Dendritic cell treated with granulocyte-macrophage colony-stimulating factor and Interleukin-4, amounts not matched to agents 40 ng/mL and 50 ng/mL, for 4 days (primary cell): ENCODE measurements at regions not wholly inside any gene's neighbourhood (a gene's known extent, or its start where the extent isn't known, plus 50 kb on each side); places are given as distances from the start of the nearest gene placed in this dataset.
"Not testable (repeated sequence)": the region's sequence is repeated elsewhere in the genome, so short reads cannot be mapped to it uniquely, and the experiment has no call there.

Experiments
- H3K27ac Mint-ChIP-seq: one replicate; pipeline ENCODE4 v1.8.0; 2022; ENCODE audit warnings: mild to moderate bottlenecking, mixed read lengths
- H3K27me3 Mint-ChIP-seq: one replicate; pipeline ENCODE4 v1.8.0; 2022; ENCODE audit warnings: mild to moderate bottlenecking, mixed read lengths
- H3K36me3 Mint-ChIP-seq: one replicate; pipeline ENCODE4 v1.8.0; 2022; ENCODE audit warnings: low read depth, mixed read lengths
- H3K4me1 Mint-ChIP-seq: one replicate; pipeline ENCODE4 v1.8.0; 2022; ENCODE audit warnings: low read depth, mixed read lengths
- H3K4me3 Mint-ChIP-seq: one replicate; pipeline ENCODE4 v1.8.0; 2022; ENCODE audit warnings: mild to moderate bottlenecking, moderate library complexity, mixed read lengths
- H3K9me3 Mint-ChIP-seq: one replicate; pipeline ENCODE4 v1.8.0; 2022; ENCODE audit warnings: mixed read lengths
- intact Hi-C: fragments of 100-400 bp; cut with micrococcal nuclease; formaldehyde crosslinking; loops from one replicate; pipeline ENCODE4 v1.15.0; 2022

DNA sequence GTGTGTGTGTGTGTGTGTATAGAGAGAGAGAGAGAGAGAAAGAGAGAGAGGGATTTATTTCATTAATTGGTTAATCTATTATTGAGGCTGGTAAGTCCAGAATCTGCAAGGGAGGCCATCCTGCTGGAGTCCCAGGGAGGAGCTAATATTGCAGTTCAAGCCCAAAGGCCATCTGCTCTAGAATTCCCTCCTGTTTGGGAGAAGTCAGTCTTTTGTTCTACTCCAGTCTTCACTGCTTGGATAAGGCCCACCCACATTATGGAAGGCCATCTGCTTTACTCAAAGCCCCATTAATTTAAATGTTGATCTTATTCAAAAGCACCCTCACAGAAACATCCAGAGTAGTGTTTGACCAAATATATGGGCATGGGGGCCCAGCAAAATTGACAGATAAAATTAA is 317.5 kb upstream of the RASGEF1B start:
- Mint-ChIP-seq H3K36me3 (no peaks in the 10 kb centered on the region), H3K9me3 (no peaks in the 10 kb centered on the region), H3K4me1 (peaks cover 9% of the 10 kb centered on the region), H3K4me3 (no peak overlapping the region), H3K27me3 (no peaks in the 10 kb centered on the region), H3K27ac (no peak overlapping the region)
- intact Hi-C loops: no loop called here

GRCh38 chr4:81786766-81787165 is 315.1 kb upstream of the RASGEF1B start:
- peaks cover 9% of the 10 kb centered on the region for H3K4me1 Mint-ChIP-seq
- no peak overlapping the region for H3K4me3 Mint-ChIP-seq
- H3K9me3 Mint-ChIP-seq: no peaks in the 10 kb centered on the region
- no peaks in the 10 kb centered on the region for H3K36me3 Mint-ChIP-seq
- H3K27me3 Mint-ChIP-seq: no peaks in the 10 kb centered on the region
- H3K27ac Mint-ChIP-seq: peak overlapping the region; percentile 8
- intact Hi-C loops: no loop called here

DNA sequence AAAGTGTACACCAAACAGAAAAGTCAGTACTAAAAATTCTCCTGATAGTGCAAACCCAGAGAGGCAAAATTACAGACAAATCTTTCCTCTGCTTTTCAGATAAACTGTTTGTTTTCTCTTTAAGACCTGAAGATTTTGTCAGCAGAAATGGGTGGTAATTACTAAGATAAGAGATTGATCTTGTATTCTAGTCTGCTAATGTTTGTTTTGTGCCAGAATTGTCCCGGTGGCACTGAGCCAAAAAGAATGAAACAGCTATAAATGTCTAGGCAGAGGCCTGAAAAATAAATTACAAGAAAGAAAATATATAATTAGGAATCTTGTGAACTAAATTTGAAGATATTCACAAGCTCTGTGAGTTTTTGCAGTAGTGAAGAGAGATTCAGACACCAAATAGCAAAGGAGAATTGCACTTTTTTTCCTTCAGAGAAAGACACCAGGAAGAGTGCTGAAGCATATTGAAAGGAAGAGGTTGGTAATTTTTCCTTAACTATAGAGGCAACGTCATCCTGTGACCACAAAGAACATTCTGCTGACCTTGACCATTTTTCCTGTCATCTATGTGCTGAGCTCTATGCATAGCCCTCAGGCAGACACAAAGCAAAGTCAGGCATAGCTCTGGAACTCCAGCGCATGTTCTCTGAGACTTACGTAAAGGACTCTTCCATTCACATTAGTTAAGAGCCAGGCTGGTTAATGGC is 314.5 kb upstream of the RASGEF1B start:
- no peaks in the 10 kb centered on the region for H3K36me3 Mint-ChIP-seq
- H3K9me3 Mint-ChIP-seq: no peaks in the 10 kb centered on the region
- intact Hi-C loops: no loop called here
- peak overlapping the region; percentile 8 for H3K27ac Mint-ChIP-seq
- no peak overlapping the region for H3K4me3 Mint-ChIP-seq
- H3K27me3 Mint-ChIP-seq: no peaks in the 10 kb centered on the region
- peaks cover 9% of the 10 kb centered on the region for H3K4me1 Mint-ChIP-seq

DNA sequence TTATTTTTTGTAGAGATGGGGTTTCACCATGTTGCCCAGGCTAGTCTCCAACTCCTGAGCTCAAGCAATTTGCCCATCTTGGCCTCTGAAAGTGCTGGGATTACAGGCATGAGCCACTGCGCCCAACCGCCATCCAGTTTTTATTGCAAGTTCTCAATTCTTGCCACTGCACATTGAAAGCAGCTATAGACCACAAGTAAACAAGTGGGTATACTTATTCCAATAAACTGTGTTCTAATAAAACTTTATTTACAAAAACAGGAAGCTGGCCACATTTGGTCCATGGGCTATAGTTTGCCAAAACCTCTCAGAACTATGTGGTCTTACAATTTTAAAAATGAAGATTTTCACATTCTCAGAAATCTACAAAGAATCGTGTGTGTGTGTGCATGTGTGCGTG is 313.6 kb upstream of the RASGEF1B start:
- Mint-ChIP-seq H3K9me3 (no peaks in the 10 kb centered on the region), H3K27me3 (no peaks in the 10 kb centered on the region), H3K4me1 (peaks cover 9% of the 10 kb centered on the region), H3K4me3 (no peak overlapping the region), H3K36me3 (no peaks in the 10 kb centered on the region), H3K27ac (no peak overlapping the region)
- intact Hi-C loops: no loop called here

GRCh38 chr4:81783558-81783957 is 311.9 kb upstream of the RASGEF1B start:
- Mint-ChIP-seq H3K27ac (no peak overlapping the region), H3K27me3 (no peaks in the 10 kb centered on the region), H3K9me3 (no peaks in the 10 kb centered on the region), H3K36me3 (no peaks in the 10 kb centered on the region), H3K4me1 (peaks cover 9% of the 10 kb centered on the region), H3K4me3 (no peak overlapping the region)
- intact Hi-C loops: no loop called here

DNA sequence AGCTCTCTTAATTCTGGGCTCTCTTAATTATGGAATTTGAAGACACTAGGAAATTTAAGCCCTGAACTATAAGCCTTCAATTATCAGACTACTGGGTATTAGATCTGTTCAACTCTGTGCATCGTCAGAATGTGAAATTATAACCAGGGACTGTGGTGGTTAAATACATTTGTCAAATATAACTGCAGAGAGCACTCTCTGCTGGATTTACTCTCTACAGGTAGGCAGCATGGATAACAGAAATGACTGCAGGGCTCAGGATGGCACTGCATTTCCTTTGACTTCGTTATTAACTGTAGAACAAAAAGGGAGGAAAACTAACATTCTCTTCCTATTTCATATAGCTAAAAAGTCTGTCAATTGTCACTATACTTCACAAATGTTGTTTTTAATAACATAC is 310.1 kb upstream of the RASGEF1B start:
- peaks cover 8% of the 10 kb centered on the region for H3K4me1 Mint-ChIP-seq
- no peaks in the 10 kb centered on the region for H3K36me3 Mint-ChIP-seq
- no peak overlapping the region for H3K4me3 Mint-ChIP-seq
- no peaks in the 10 kb centered on the region for H3K27me3 Mint-ChIP-seq
- no peaks in the 10 kb centered on the region for H3K9me3 Mint-ChIP-seq
- H3K27ac Mint-ChIP-seq: no peak overlapping the region
- intact Hi-C loops: no loop called here

- H3K36me3 Mint-ChIP-seq, H3K27ac Mint-ChIP-seq, H3K9me3 Mint-ChIP-seq, H3K27me3 Mint-ChIP-seq, intact Hi-C loops, H3K4me3 Mint-ChIP-seq, H3K4me1 Mint-ChIP-seq: not testable (repeated sequence)
These were observed 306.0 kb upstream of the RASGEF1B start for GRCh38 chr4:81777718-81778117.

DNA sequence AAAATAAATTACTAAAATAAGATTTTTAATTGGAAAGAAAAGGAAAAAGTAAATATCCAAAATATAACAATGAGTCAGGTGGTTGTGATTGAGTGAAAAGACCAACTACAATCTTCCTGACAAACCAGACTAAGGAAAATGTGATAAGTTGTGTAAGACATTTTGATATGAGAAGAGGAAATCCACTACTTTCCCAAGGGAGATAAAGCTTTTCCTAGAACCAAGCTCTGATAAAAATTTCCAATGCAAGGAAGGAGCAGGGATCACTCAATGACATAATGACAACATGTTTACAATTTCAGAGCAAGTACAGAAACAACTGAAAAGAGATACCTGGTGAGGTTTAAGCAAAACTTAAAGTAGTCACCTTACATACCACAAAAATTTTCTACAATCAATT is 305.1 kb upstream of the RASGEF1B start:
- intact Hi-C loops: no loop called here
- Mint-ChIP-seq H3K9me3 (no peaks in the 10 kb centered on the region), H3K27ac (no peak overlapping the region)

GRCh38 chr4:81773557-81773956 is 301.9 kb upstream of the RASGEF1B start:
- intact Hi-C loops: no loop called here
- Mint-ChIP-seq H3K36me3 (no peaks in the 10 kb centered on the region), H3K9me3 (no peaks in the 10 kb centered on the region), H3K27me3 (no peaks in the 10 kb centered on the region), H3K27ac (no peak overlapping the region), H3K4me1 (no peaks in the 10 kb centered on the region), H3K4me3 (no peak overlapping the region)

More for the DNA sequence above, 305.1 kb upstream of the RASGEF1B start:
- H3K27me3 Mint-ChIP-seq: no peaks in the 10 kb centered on the region
- no peak overlapping the region for H3K4me3 Mint-ChIP-seq
- H3K36me3 Mint-ChIP-seq: no peaks in the 10 kb centered on the region
- H3K4me1 Mint-ChIP-seq: no peaks in the 10 kb centered on the region

DNA sequence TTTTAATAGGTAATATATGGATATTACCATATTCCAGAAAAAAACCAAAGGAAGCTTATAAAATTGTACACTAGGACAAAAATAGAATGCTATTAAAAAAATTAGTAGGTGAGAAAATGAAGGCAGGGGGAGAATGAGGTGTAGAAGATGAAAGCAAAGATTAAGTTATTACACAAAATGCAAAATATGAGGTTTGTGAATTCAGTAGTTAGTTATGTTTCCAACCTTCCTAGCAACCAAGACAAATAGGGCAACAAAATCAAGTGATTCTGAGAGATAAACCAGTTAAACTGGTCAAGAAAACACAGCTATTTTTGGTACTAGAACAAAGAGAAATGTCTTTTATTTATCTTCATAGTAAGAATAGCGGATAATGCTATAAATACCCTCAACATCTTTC is 300.0 kb upstream of the RASGEF1B start:
- Mint-ChIP-seq H3K27me3 (no peaks in the 10 kb centered on the region), H3K4me1 (no peaks in the 10 kb centered on the region), H3K36me3 (no peaks in the 10 kb centered on the region), H3K4me3 (no peak overlapping the region), H3K9me3 (no peaks in the 10 kb centered on the region), H3K27ac (no peak overlapping the region)
- intact Hi-C loops: no loop called here

DNA sequence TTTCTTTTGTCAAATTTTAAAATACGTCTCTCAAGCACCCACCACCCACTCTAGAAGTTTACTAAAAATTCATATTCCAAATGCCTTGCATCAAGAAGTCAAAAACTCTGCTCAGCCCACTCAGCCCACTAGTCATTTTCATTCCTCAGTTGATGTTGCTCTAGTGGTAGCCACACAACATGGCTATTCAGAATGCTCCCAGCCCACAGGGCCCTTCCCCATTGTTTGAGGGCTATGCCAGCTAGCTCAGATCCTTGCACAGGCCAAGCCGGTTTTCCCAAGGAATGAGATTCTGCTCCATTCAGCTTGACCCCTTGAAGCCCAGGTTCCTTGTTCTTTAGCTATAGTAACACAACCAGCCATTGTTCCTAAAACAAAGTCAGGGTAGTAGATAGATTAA is 297.5 kb upstream of the RASGEF1B start:
- no peak overlapping the region for H3K27ac Mint-ChIP-seq
- H3K36me3 Mint-ChIP-seq: no peaks in the 10 kb centered on the region
- H3K4me3 Mint-ChIP-seq: no peak overlapping the region
- H3K4me1 Mint-ChIP-seq: no peaks in the 10 kb centered on the region
- no peaks in the 10 kb centered on the region for H3K9me3 Mint-ChIP-seq
- intact Hi-C loops: no loop called here
- H3K27me3 Mint-ChIP-seq: no peaks in the 10 kb centered on the region

DNA sequence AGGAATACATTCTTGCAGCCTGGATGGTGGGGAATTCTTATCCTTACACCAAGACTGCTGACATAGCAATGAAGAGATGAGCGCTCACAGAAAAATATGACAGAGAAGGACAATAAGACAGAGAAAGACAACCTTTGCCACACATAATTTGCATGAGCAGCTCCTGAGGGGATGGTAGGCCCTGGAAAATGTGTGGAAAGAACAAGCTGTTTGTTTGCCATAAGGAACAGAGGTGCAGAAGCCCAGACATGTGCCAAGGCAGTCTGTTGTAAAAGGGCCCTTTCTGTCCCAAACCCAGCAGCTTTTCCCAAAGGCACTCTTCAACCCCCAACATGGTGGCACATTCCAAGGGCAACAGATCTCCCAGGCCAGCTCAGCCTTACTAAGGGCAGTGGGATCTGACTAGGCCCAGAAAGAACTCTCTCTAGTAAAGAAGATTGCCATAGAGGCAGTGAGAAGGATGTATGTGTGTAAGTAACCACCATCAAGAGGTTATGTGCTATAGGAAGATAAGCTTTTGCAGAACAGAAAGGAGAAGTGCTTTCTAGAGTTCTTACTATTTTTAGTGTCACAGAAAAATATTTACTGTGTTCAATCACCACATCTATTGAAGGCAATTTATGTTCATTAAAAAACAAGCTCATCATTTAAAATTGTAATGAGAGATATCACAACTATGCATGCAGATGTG is 287.0 kb upstream of the RASGEF1B start:
- no peak overlapping the region for H3K27ac Mint-ChIP-seq
- no peaks in the 10 kb centered on the region for H3K36me3 Mint-ChIP-seq
- no peak overlapping the region for H3K4me3 Mint-ChIP-seq
- H3K4me1 Mint-ChIP-seq: peaks cover 5% of the 10 kb centered on the region
- peaks cover 3% of the 10 kb centered on the region for H3K27me3 Mint-ChIP-seq
- intact Hi-C loops: no loop called here
- H3K9me3 Mint-ChIP-seq: no peaks in the 10 kb centered on the region

DNA sequence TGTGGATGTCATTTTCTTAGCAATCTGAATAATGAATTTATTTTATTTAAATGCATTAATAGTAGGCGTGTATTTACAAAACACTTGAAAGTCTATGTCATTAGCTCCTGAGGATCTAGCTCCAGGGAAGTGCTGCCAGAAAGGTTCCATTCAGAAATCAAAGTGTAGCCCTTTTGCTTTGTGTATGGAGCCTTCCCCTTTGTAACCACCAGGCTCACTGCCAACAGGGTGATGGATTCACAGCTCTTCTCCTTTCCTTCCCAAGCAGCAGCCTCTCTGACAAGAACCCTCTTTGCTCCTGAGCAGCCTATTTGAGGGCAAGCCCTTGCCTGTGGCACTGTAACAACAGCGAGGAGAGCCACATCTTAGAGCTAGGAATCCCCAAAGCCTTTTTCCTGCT is 286.0 kb upstream of the RASGEF1B start:
- no peaks in the 10 kb centered on the region for H3K9me3 Mint-ChIP-seq
- H3K4me3 Mint-ChIP-seq: no peak overlapping the region
- peaks cover 5% of the 10 kb centered on the region for H3K4me1 Mint-ChIP-seq
- intact Hi-C loops: no loop called here
- no peak overlapping the region for H3K27ac Mint-ChIP-seq
- H3K27me3 Mint-ChIP-seq: peaks cover 3% of the 10 kb centered on the region
- no peaks in the 10 kb centered on the region for H3K36me3 Mint-ChIP-seq

- intact Hi-C loops: no loop called here
- Mint-ChIP-seq H3K4me3 (no peak overlapping the region), H3K9me3 (no peaks in the 10 kb centered on the region), H3K27ac (no peak overlapping the region), H3K4me1 (peaks cover 5% of the 10 kb centered on the region), H3K36me3 (no peaks in the 10 kb centered on the region), H3K27me3 (peaks cover 3% of the 10 kb centered on the region)
These were observed 285.3 kb upstream of the RASGEF1B start for GRCh38 chr4:81756973-81757372.

DNA sequence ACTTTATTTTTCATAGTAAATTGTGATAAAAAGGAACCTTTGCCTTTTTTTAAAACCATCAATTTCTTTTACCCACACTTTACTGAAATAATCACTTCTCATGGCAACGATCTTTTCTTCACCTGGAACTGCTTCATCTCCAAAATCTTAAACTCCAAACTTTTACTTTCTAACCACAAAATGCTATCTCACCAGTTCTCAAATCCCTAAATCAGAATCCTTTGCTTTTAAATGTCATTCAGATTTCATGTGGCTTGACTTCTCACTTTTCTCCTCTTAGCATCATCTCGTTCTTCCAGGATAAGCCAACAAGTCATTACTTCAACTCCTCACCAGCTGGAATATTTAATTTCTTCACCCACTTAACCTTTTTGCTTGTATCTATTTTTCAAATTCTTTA is 284.3 kb upstream of the RASGEF1B start:
- Mint-ChIP-seq H3K27me3 (peaks cover 3% of the 10 kb centered on the region), H3K27ac (no peak overlapping the region), H3K4me1 (peaks cover 5% of the 10 kb centered on the region), H3K9me3 (no peaks in the 10 kb centered on the region), H3K4me3 (no peak overlapping the region), H3K36me3 (no peaks in the 10 kb centered on the region)
- intact Hi-C loops: no loop called here
